Natural killer cell (primary cell): ENCODE measurements at regions not wholly inside any gene's neighbourhood (a gene's known extent, or its start where the extent isn't known, plus 50 kb on each side); places are given as distances from the start of the nearest gene placed in this dataset.

Experiments used
- ATAC-seq, 3 donors: fragments of 150-1000 bp in 2 of 3; fragments of 200-7000 bp in 1 of 3; cut with Tn5 transposase; 1 replicate in 1 of 3; 2 replicates in 2 of 3; pipeline ENCODE4 v1.10.0; 2021; ENCODE audit warnings: mild to moderate bottlenecking in 2 of 3, moderate library complexity in 2 of 3
- DNase-seq, 2 donors: peaks; one replicate each; pipeline versions ENCODE4 v3.0.0 to v3.0.0-alpha.2; 2013 to 2021; ENCODE audit warnings: mixed read lengths in 1 of 2
- H3K27ac ChIP-seq: one replicate; pipeline ENCODE4 v1.5.1; 2013; ENCODE audit warnings: mild to moderate bottlenecking, low read length
- H3K27me3 ChIP-seq: one replicate; pipeline ENCODE4 v1.6.1; 2013; ENCODE audit warnings: low read length; ENCODE audit not compliant: control insufficient read depth, insufficient read depth
- H3K36me3 ChIP-seq: one replicate; pipeline ENCODE4 v1.6.1; 2013; ENCODE audit warnings: low read length; ENCODE audit not compliant: control insufficient read depth, insufficient read depth
- H3K4me1 ChIP-seq: one replicate; pipeline ENCODE4 v1.6.1; 2013; ENCODE audit warnings: low read length; ENCODE audit not compliant: control insufficient read depth, insufficient read depth
- H3K4me3 ChIP-seq: one replicate; pipeline ENCODE4 v1.5.1; 2013; ENCODE audit warnings: low read length
- H3K9me3 ChIP-seq: one replicate; pipeline ENCODE4 v1.6.1; 2013; ENCODE audit warnings: low read length; ENCODE audit not compliant: control insufficient read depth, insufficient read depth
- H3K27ac Mint-ChIP-seq, 2 donors: one replicate each; pipeline ENCODE4 v1.8.0; 2022; ENCODE audit warnings: mild to moderate bottlenecking in 2 of 2, mixed read lengths in 2 of 2, moderate library complexity in 1 of 2
- H3K27me3 Mint-ChIP-seq, 2 donors: one replicate each; pipeline ENCODE4 v1.8.0; 2022; ENCODE audit warnings: low read depth in 2 of 2, mixed read lengths in 2 of 2
- H3K36me3 Mint-ChIP-seq: one replicate; pipeline ENCODE4 v1.8.0; 2022; ENCODE audit warnings: mixed read lengths
- H3K4me1 Mint-ChIP-seq, 2 donors: one replicate each; pipeline ENCODE4 v1.8.0; 2022; ENCODE audit warnings: mixed read lengths in 2 of 2
- H3K4me3 Mint-ChIP-seq: one replicate; pipeline ENCODE4 v1.8.0; 2022; ENCODE audit warnings: mild to moderate bottlenecking, moderate library complexity, mixed read lengths
- H3K9me3 Mint-ChIP-seq, 2 donors: one replicate each; pipeline ENCODE4 v1.8.0; 2022; ENCODE audit warnings: mixed read lengths in 2 of 2
- WGBS: methylation state at CpG from one replicate; pipeline ENCODE4 v1.1.7; 2013; ENCODE audit warnings: missing lambda C conversion rate; ENCODE audit not compliant: insufficient coverage; 5-methylcytosine and 5-hydroxymethylcytosine counted together
- intact Hi-C: fragments of 100-400 bp; cut with micrococcal nuclease; formaldehyde crosslinking; loops from one replicate; pipeline ENCODE4 v1.14.2; 2022
- TF ChIP-seq, protein P1 (sequence below): fragments of 200-600 bp; IDR thresholded peaks from one replicate; pipeline ENCODE4 v1.8.0; 2022; ENCODE audit warnings: antibody characterized with exemption

DNA sequence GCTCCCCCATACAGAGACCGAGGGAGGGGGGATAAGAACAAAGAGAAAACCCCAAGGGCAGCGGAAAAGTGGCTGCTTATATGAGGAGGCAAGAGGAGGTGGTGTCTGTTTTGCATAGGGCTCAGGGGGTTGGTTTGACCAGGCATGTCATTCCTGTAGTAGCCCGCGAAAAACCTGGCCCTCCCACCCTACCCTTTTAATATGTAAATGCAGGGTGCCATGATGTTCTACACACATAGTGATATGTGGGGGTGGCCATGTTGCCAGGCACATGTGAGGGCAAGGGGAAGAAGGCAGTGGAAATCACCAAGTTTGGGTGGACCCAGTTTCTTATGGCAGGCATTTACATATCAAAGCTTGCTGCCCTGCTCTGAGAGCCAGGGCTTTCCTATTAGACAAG lies 203.5 kb upstream of the UBL3 start:
- H3K9me3 Mint-ChIP-seq = no peaks in the 10 kb centered on the region
- TF ChIP-seq, protein P1, sequence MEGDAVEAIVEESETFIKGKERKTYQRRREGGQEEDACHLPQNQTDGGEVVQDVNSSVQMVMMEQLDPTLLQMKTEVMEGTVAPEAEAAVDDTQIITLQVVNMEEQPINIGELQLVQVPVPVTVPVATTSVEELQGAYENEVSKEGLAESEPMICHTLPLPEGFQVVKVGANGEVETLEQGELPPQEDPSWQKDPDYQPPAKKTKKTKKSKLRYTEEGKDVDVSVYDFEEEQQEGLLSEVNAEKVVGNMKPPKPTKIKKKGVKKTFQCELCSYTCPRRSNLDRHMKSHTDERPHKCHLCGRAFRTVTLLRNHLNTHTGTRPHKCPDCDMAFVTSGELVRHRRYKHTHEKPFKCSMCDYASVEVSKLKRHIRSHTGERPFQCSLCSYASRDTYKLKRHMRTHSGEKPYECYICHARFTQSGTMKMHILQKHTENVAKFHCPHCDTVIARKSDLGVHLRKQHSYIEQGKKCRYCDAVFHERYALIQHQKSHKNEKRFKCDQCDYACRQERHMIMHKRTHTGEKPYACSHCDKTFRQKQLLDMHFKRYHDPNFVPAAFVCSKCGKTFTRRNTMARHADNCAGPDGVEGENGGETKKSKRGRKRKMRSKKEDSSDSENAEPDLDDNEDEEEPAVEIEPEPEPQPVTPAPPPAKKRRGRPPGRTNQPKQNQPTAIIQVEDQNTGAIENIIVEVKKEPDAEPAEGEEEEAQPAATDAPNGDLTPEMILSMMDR = no peak
- peaks cover 9 to 19% of the 10 kb centered on the region in 2 donors for H3K27me3 Mint-ChIP-seq
- no peaks in the 10 kb centered on the region for H3K36me3 ChIP-seq
- 88% methylated on average over 2 of the region's 4 CpGs for WGBS
- no peaks in the 10 kb centered on the region for H3K27me3 ChIP-seq
- DNase-seq (no peak), ATAC-seq (no peak)
- H3K4me3 Mint-ChIP-seq = no peak overlapping the region
- no peaks in the 10 kb centered on the region for H3K36me3 Mint-ChIP-seq
- peaks cover 0 to 5% of the 10 kb centered on the region in 2 donors for H3K4me1 Mint-ChIP-seq
- H3K27ac Mint-ChIP-seq = no peak overlapping the region
- intact Hi-C loops = no loop called here
- H3K9me3 ChIP-seq = no peaks in the 10 kb centered on the region
- no peaks in the 10 kb centered on the region for H3K4me1 ChIP-seq
- no peak overlapping the region for H3K27ac ChIP-seq
- H3K4me3 ChIP-seq = no peak overlapping the region

DNA sequence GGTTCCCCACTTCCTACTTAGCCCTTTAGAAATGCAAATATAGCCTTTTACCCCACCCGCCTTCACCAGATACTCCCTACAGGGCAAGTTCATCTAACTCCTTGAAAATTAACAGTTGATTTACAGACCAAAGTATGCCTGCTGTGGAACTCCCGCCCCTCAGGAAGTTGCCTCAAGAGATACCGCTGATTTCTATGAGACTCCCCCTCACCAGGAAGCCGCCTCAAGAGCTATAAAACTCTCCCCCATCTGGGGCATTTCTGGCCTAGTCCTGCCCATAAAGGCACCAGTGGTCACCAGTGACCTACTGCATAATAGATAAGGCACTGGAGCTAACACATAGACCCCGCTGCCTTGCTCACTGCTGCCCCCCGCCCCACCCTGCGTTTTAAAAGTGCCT lies 201.7 kb upstream of the UBL3 start:
- Mint-ChIP-seq H3K4me1 (peaks cover 11 to 15% of the 10 kb centered on the region in 2 donors), H3K36me3 (no peaks in the 10 kb centered on the region), H3K27ac (no peak overlapping the region), H3K27me3 (peaks cover 11 to 14% of the 10 kb centered on the region in 2 donors), H3K9me3 (no peaks in the 10 kb centered on the region), H3K4me3 (no peak overlapping the region)
- Histone ChIP-seq H3K27me3 (no peaks in the 10 kb centered on the region), H3K4me1 (peaks cover 6% of the 10 kb centered on the region), H3K27ac (no peak overlapping the region), H3K4me3 (no peak overlapping the region), H3K36me3 (no peaks in the 10 kb centered on the region), H3K9me3 (no peaks in the 10 kb centered on the region)
- intact Hi-C loops = no loop called here
- ATAC-seq (no peak), DNase-seq (peak in 1 of 2 donors; percentile 23)
- 30% methylated on average over 7 of the region's 7 CpGs for WGBS
- TF ChIP-seq, protein P1 = no peak

DNA sequence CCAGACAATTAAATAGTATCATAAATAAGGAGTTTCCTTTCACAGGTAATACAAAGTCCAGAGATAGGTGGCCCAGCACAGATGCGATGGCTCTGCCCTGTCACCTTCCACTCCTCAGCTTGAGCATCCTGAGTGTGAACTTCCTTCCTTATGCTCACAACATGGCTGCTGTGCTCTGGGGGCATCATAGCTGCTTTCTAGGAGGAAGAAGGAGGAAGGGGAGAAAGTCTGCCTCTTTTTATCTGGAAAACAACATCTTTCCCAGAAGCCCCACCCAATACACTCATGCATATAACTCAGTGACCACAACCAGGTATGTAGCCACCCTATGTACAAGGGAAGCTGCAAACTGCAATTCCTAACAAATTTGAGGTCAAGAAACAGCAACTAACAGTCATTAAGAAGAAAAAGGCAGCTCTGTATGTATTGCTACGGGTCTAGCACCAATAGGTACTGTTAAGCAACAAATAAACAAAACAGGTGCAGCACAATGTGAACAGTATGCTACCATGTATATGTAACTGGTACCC lies 201.2 kb upstream of the UBL3 start:
- DNase-seq (no peak), ATAC-seq (no peak)

More for the DNA sequence above, 201.2 kb upstream of the UBL3 start:
- no peak overlapping the region for H3K27ac Mint-ChIP-seq
- intact Hi-C loops = no loop called here
- peaks cover 6% of the 10 kb centered on the region for H3K4me1 ChIP-seq
- H3K27ac ChIP-seq = no peak overlapping the region
- 65% methylated on average over 2 of the region's 2 CpGs for WGBS
- H3K9me3 Mint-ChIP-seq = no peaks in the 10 kb centered on the region
- no peaks in the 10 kb centered on the region for H3K36me3 ChIP-seq
- no peaks in the 10 kb centered on the region for H3K9me3 ChIP-seq
- no peak overlapping the region for H3K4me3 ChIP-seq
- H3K4me1 Mint-ChIP-seq = peaks cover 15 to 21% of the 10 kb centered on the region in 2 donors
- H3K4me3 Mint-ChIP-seq = no peak overlapping the region
- no peaks in the 10 kb centered on the region for H3K36me3 Mint-ChIP-seq
- H3K27me3 Mint-ChIP-seq = peaks cover 8 to 11% of the 10 kb centered on the region in 2 donors
- TF ChIP-seq, protein P1 = no peak
- no peaks in the 10 kb centered on the region for H3K27me3 ChIP-seq
